ENCODE measurements at regions not wholly inside any gene's neighbourhood (a gene's known extent, or its start where the extent isn't known, plus 50 kb on each side); places are given as distances from the start of the nearest gene placed in this dataset.
"Not testable (repeated sequence)": the region's sequence is repeated elsewhere in the genome, so short reads cannot be mapped to it uniquely, and the experiment has no call there.

DNA sequence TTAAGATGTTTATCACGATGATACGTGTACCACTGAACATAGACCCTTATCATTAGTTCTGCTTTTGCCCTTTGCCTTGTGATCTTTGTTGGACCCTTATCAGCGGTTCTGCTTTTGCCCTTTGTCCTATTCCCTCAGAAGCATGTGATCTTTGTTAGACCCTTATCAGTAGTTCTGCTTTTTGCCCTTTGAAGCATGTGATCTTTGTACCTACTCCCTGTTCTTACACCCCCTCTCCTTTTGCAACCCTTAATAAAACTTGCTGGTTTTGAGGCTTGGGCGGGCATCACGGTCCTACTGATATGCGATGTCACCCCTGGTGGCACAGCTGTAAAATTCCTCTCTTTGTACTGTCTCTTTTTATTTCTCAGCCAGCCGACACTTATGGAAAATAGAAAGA lies 117.0 kb downstream of the SDHAF3 start:
- not testable (repeated sequence) for DNase-seq

DNA sequence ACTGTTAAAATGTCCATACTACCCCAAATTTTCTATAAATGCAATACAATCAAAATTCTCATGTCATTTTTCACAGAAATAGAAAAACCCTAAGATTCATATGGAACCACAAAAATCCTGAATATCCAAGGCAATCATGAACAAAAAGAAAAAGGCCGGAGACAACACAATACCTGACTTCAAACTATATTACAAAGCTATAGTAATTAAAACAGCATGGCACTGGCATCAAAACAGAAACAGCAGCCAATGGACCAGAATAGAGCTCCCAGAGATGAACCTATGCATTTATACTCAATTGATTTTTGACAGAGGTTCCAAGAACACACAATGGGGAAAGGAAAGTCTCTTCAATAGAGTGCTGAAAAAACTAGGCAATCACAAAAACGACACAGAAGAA lies 128.8 kb downstream of the SDHAF3 start:
- DNase-seq, result no peak

DNA sequence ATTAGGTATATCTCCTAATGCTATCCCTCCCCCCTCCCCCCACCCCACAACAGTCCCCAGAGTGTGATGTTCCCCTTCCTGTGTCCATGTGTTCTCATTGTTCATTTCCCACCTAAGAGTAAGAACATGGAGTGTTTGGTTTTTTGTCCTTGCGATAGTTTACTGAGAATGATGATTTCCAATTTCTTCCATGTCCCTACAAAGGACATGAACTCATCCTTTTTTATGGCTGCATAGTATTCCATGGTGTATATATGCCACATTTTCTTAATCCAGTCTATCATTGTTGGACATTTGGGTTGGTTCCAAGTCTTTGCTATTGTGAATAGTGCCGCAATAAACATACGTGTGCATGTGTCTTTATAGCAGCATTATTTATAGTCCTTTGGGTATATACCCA lies 140.7 kb downstream of the SDHAF3 start:
- not testable (repeated sequence) for DNase-seq

DNA sequence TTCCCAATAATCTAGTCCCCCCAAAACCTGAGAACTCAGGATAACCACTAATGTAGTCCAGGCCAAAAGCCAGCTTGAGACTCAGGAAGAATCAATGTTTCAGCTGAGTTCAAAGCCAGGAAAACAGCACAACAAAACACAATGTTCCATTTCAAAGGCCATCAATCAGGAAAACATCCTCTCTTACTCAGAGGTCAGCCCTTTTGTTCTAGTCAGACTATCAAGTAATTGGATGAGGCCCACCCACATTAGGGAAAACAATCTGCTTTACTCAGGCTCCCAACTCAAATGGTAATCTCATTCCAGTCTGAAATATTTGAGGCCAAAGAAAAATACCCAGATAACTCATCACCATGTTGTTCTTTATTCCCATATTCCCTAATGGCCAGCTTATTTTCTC lies 152.2 kb downstream of the SDHAF3 start:
- DNase-seq, result peak; percentile 84

DNA sequence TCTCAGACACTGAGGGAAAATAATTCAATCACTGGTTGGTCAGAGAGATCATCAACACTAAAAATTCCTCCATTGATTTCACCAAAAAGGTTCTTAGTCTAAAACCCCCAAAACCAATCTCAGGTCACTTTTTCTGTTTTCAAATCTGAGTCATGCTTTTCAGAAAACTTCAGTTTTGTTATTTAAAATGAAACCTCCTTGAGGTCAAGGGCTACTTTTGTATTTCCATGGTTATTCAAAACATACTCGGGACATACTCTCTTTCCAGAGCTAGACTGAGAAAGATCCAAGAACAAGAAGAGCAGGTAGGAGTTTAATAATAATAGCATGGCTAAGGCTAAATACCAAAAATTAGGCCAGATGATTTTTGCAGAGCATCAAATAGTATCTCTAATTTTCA lies 152.8 kb downstream of the SDHAF3 start:
- DNase-seq, result no peak

DNA sequence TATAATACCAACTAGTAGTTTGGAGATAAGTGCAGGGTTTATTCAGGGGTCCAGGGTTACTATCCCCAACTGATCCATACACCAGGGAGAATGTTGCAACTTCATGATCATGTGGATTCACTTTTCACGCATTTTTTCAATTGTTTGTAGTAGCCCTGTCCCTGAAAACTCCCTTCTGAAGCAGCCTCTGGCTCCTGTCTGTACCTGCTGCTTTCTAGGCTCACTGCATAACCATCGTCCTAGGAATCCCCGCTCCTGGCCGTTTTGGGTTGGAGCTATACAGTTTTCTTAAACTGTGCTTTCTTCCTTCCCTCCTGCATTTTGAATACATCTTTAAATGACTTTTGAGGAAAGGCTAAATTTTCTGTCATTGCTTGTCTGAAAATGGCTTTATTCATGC lies 154.1 kb downstream of the SDHAF3 start:
- no peak for DNase-seq

DNA sequence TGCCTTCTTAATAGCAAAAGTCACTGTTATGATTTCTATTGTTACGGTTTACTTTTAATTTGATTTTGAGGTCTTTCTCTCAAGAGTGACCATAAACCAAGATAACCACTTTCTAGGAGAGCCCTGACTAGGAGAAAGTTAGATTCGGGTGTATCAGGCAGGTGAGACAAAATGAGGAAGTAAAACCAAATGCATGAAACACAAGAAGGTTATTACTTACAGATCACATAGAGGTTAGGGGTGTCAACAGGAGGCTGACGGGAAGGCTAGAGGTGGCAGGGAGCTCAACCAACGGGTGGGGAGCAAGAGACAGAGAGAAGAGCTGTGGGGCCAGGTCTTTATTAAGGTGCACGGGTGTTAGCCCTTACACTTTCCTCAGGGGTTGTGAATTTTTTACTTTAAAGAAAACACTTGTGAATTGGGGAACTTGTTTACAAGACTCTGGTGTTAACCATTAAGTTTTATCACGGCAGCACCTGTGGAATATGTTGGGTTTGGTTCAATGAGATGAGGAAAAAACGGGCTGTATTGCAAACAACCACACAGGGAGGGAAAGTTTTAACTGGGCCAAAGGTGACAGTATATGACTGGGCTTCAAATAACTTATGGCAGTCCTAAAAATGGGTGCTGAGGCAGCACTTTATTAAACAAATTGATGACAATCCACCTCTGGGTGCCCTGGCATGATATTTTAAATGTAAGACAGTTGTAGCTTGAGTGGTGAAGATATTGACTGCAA lies 154.9 kb downstream of the SDHAF3 start:
- DNase-seq, result no peak

DNA sequence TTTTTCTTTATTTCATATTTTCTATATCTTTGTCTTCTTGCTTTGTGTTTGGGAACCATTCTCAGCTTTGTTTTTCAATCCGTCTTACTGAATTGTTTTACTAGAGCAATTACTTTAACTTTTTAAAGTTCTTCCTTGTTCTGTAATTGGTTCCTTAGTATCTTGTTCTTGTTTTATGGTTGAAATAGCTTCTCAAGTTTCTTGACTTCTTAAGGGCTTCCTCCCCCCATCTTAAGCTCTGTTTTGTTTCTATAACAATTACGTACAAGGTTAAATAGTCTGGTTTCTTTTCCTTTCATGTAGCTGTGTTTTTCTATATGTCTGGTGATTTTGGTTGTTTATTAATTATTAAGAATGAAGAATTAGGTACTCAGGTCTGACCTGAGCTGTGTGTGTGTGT lies 158.0 kb downstream of the SDHAF3 start:
- DNase-seq, result no peak

DNA sequence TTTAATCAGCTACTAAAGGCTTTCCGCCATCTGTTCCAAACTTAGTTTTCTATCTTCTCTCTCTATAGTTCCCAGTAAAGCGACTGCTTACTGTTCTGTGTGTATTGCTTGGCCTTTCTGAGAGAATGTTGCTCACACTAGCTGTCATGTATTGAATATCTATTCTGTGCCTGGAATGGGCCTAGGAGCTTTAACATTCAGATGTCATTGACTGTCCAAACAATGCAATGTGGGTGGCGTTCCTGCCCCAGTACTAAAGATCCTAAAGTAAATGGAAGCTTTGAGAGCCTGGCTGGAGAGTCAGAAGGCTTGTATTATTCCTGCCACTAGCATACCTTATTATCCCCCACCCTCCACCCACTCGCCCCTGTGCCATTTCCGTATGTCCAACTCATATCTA lies 163.5 kb downstream of the SDHAF3 start:
- DNase-seq, result no peak

DNA sequence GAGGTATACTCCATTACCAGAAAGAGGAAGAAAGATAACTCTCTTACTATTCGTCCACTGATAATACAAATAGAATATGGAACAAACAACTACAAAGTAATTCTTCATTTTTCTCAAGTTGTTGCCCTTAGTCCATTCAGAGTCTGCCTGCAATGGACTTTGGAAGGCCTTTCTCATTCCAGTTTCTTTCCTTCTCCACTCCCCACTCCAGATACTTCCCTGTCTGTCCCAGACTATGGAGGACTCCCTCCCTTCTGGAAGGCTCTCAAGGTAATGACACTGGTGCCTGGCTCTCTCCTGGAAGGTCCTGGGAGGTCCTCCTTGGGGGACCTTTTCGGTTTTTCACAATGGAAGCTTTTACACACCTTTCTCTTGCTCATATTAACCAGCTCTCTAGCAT lies 167.8 kb downstream of the SDHAF3 start:
- no peak for DNase-seq

DNA sequence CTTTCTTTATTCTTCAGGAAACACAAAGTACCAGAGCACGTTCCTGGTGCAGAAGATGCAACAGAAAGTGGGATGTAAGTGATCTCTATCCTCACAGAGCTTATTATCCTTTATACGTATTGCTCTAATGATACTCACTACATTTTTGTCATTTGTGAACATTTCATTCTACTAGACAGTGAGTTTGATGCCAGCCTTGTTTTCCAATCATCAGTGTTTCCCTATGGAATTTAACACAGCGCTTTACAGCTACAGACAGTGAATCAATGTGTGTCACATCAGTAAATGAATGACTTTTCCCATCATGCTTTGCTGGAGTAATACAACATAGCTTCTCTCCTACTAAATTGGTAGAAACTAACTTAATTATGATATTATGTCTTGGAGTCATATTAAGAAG lies 175.5 kb downstream of the SDHAF3 start:
- DNase-seq, result no peak

DNA sequence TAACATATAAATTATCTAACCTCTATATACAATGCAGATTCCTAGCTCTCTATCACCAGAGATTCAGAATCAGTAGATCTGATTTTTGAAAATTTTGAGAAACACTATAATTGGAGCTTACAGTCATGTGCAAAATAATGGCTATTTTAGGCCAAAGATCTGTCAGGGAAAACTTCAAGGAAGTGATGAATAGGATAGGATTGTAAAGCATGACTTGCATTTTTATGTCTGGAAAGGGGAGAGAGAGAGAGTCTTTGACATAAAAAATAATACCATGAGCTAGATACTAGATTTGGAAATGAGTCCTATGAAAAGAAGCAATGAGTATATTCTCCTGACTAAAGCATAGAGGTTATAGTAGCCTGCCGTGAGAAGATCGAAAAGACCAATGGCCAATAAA lies 181.1 kb downstream of the SDHAF3 start:
- DNase-seq, result no peak

DNA sequence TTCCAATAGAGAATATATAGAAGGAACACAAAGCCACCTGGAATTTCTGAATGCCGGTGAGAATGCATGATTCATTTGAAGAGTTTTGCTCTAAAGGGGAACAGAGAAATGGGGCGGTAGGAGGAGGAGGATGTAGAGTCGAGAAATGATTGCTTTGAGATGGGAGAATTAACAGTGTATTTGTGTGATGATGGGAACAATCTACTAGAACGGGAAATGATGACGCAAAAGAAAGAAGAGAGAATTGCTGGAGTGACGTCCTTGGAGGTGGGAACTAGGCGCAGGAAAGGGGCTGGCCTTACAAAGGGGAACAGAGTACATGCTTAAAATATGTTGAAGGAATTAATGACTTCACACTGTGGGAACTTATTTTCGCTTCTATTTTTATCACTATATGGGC lies 188.1 kb downstream of the SDHAF3 start:
- DNase-seq, result no peak

DNA sequence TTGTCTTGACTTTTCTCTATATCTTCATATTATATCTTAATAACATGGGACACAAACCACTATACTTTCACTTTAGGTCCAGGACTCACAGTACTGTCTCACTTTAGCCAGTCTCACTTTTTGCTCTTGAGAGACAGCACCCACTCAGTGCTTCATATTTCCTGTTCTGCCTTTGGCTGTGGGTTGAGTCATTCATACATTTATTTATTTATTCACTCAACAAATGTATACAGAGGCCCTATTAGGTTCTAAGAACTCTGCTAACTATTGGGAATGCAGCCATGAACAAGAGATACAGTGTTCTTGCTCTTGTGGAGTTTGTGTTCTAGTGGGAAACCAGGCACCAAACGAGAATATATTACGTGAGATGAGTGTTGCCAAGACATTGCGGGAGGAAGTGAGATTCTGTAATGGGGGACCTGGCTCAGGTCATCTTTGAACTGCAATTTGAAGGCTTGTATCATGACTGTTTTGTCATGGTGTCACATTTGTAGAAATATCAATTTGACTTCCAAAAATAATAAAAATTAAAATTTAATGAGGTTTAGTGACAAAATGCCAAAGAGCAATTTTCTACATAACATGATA lies 190.1 kb downstream of the SDHAF3 start:
- DNase-seq, result no peak

DNA sequence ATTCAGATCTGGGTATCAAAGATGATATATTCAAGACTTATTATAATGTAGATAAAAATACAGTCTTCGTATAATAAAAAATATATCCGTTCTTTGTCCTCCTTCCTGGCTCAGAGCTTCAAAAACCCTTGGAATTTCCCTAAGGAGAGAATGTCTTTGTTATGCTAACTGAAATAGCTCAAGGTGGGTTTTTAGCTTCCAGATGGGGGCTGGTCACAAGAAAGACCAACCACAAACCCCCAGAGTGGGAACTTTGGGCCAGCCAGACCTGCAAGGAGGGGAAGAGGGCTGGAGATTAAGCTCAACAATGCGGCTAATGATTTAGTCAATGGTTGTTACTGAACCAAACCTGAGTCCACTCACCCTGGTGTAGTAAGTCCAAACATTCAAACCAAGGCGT lies 196.4 kb downstream of the SDHAF3 start:
- DNase-seq, result no peak

DNA sequence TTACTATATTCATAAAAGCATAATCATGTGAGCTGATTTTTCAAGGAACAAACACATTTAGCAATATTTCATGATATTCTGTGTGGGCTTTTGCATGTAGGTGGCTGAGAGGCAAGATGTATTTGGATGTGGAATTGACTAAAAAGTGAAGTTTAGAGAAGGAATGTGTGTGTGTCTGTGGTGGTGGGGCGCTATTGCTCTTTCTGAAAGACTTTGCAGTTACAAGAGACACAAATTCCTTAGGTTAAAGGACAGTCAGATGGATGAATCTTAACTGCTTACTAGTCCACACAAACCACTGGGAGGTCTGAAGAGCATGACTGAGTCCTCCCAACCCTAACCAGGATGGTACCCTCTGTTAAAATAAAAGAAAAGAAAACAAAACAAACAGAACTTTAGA lies 200.1 kb downstream of the SDHAF3 start:
- no peak for DNase-seq

DNA sequence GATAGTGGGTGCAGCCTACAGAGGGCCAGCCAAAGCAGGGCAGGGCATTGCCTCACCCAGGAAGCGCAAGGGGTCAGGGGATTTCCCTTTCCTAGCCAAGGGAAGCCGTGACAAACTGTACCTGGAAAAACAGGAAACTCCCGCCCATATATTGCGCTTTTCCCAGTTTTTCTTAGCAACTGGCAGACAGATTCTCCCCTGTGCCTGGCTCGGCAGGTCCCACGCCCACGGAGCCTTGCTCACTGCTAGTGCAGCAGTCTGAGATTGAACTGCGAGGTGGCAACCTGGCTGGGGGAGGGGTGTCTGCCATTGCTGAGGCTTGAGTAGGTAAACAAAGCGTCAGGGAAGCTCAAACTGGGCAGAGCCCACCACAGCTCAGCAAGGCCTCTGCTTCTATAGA lies 212.4 kb downstream of the SDHAF3 start:
- DNase-seq, result not testable (repeated sequence)

DNA sequence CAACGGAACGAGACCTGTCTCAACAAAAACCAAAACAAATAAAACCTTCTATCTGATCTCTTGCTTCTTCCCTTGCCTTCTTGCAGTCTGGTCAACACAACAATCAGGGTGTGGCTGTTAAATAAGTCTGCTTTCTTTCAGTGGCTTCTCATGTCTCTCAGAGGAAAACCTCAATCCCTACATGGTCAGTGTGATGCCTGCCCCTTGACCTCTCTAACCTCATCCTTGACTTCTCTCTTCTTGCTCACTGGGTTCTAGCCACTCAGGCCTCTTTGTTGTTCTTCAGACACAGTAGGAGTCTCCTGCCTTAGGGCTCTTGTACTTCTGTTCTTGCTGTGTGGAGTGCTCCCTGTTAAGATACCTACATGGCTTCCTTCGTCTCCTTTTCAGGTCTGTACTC lies 220.4 kb downstream of the SDHAF3 start:
- DNase-seq, result no peak

DNA sequence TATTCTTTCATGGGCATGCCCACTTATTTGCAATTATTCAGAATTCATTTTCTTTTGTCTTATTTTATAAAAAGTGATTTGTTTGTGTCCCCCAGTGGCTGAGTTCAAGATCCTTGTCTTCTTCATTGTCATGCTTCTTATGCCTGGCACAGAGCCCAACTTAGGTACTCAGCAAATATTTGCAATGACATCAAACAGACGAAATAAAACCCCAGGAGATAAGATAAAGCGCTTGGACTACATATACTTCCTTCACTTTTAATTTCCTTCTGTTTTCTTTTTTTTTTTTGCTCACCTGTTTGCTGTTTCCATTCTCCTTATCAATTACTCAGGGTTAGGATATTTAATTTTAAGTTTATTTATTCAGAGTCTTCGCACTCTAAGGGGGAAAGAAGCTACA lies 225.0 kb downstream of the SDHAF3 start:
- DNase-seq, result no peak

DNA sequence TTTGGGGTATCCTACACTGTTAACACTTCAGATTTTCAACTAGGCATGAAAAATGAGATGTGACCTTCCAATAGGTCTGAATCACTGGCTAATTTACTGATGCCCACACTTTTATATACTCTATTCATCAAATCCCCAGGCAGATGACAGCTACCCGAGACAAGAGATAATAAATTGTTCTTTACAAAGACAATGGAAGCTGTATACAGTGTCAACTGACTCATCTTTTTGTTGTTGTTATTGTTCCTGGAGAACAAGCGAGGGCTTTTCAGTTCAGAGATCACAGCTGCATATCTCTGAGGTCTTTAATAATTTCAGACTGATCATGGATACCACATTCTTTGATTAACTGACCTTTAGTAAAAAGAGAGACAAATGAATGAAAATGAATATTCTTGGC lies 228.9 kb downstream of the SDHAF3 start:
- no peak for DNase-seq

DNA sequence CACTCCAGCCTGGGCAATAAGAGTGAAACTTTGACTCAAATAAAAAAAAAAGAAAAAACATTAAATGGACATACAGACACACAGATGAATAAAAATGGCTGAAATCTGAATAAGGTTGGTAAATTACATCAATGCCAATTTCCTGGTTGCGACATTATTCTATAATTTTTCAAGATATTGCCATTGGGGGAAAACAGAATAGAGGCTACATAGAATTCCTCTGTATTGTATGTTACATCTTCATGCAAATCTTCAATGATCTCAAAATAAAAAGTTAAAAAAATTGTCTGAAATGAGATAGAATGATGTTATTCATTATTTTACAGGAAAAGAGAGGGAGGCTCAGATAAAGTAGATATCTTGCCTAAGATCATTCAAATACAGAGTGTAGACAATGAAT lies 234.0 kb downstream of the SDHAF3 start:
- no peak for DNase-seq

DNA sequence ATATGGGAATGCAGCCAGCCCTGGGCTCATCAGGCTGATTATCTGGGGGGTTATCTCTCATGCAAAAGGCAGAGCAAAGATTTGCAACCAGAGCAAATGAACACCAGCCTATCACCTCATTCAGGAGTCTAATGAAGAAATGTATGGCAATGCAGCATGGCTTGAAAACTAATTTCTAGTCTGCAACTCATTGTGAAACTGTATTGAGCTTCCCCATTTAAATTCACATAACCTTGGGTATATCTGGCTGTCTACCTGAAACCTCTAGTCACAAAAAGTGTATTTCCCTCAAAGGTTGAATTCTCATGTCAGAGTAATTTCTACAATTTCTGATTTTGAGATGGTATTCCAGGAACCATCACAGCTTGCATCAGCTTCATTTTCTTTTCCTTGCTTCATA lies 240.0 kb downstream of the SDHAF3 start:
- DNase-seq, result no peak

DNA sequence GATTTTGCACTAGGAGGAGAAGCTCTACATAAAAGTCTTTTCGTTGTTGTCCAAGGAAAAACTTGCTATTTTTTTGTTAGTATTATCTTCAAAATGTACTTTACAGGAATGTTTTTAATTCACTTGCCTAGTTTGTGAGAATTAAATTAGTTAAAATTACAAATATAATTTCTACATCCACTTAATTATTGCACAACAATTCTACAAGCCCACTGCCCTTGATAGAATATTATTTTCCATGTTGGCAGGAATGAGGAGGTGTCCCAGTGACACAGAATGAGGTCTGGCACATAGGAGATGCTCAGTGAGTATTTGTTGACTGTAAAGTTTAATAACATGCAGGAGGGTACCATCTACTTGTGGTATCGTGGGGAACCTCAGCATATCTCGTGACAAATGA lies 255.4 kb downstream of the SDHAF3 start:
- no peak for DNase-seq

DNA sequence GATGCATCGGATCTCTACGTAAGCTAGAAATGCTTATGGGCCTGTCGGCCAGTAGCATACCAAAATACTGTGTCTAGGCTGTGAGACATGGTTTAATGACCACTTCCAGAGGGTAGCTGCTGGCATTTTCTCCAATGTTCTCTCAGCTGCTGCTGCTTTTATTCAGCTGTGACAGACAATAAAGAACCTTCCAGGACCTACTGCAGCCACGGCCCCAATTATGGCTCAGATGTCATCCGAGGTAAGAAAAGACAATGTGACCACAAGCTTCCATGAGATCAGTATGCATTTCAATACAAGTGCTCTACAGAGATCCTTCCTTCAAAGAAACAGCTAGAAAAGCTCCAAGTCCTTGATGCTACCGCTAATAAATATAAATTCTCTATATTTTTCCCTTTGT lies 256.2 kb downstream of the SDHAF3 start:
- DNase-seq, result no peak

DNA sequence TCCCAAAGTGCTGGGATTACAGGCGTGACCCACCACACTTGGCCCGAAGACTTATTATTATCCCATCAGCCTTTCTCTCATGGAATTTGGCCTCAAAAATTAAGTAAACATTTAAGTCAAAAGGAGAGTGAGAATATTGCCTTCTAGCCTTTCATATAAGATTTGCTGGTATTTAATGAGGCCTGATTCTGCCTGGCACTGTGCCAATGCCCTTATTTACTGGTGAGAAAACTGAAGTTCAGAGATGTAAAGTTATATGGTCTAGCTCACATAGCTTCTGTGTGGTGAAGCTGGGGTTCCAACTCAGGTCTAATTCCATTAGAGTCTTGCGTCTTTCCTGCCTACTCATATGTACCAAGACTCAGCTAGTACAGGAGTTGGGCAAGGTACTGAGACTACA lies 260.2 kb downstream of the SDHAF3 start:
- no peak for DNase-seq
